T-cell (primary cell): ENCODE measurements at regions not wholly inside any gene's neighbourhood (a gene's known extent, or its start where the extent isn't known, plus 50 kb on each side); places are given as distances from the start of the nearest gene placed in this dataset.

Experiments
- ATAC-seq, 4 experiments: fragments of 200-7000 bp in 3 of 4; fragments of 150-1000 bp in 1 of 4; cut with Tn5 transposase; replicated peaks in 1 of 4; 1 replicate in 3 of 4; 2 replicates in 1 of 4; pipeline ENCODE4 v1.10.0; 2021; ENCODE audit warnings: moderate library complexity in 3 of 4, mild to moderate bottlenecking in 2 of 4, moderate number of reproducible peaks in 1 of 4
- CTCF ChIA-PET, 2 donors: fragments of 300-600 bp; sonication (Branson Sonifier 250); formaldehyde crosslinking; loops; one replicate each; lab custom pipeline; 2022; ENCODE audit warnings: antibody characterized with exemption in 2 of 2; lab: Charles Lee
- POLR2A ChIA-PET, 2 donors: fragments of 300-600 bp; sonication (Branson Sonifier 250); formaldehyde crosslinking; loops; one replicate each; lab custom pipeline; 2022; ENCODE audit warnings: antibody characterized with exemption in 2 of 2; lab: Charles Lee
- DNase-seq, 35 experiments: peaks; one replicate each; pipeline versions ENCODE4 v3.0.0 to v3.0.0-alpha.2; 2013 to 2023
- H3K27ac ChIP-seq: one replicate; pipeline ENCODE4 v1.5.1; 2013; ENCODE audit warnings: low read length
- H3K27me3 ChIP-seq, 2 experiments: replicated peaks in 1 of 2; 1 replicate in 1 of 2; 2 replicates in 1 of 2; pipeline versions ENCODE4 v1.6.1 to v1.7.0; 2013; ENCODE audit warnings: low read length in 1 of 2, mixed read lengths in 1 of 2; ENCODE audit not compliant: control insufficient read depth in 2 of 2, insufficient read depth in 2 of 2; ENCODE audit errors: extremely low read depth in 1 of 2
- H3K36me3 ChIP-seq, 2 donors: 1 replicate in 1 of 2; 2 replicates in 1 of 2; pipeline versions ENCODE4 v1.6.1 to v1.7.0; 2013; ENCODE audit warnings: low read length in 1 of 2; ENCODE audit not compliant: control insufficient read depth in 2 of 2, insufficient read depth in 1 of 2; ENCODE audit errors: extremely low read depth in 1 of 2
- H3K4me1 ChIP-seq, 2 experiments: 1 replicate in 1 of 2; 2 replicates in 1 of 2; pipeline versions ENCODE4 v1.6.1 to v1.7.0; 2013; ENCODE audit warnings: low read length in 2 of 2, mixed read lengths in 1 of 2; ENCODE audit not compliant: insufficient read depth in 2 of 2, control insufficient read depth in 1 of 2; ENCODE audit errors: extremely low read depth in 1 of 2
- H3K4me3 ChIP-seq, 2 donors: 1 replicate in 1 of 2; 2 replicates in 1 of 2; pipeline versions ENCODE4 v1.5.1 to v1.7.0; 2013; ENCODE audit warnings: mild to moderate bottlenecking in 2 of 2, low read length in 1 of 2, moderate library complexity in 1 of 2; ENCODE audit not compliant: control insufficient read depth in 1 of 2; ENCODE audit errors: extremely low read depth in 1 of 2
- H3K9me3 ChIP-seq: 2 replicates; pipeline ENCODE4 v1.7.0; 2013
- H3K27ac Mint-ChIP-seq, 2 donors: one replicate each; pipeline ENCODE4 v1.8.0; 2020 to 2021; ENCODE audit warnings: mild to moderate bottlenecking in 2 of 2, mixed read lengths in 2 of 2
- H3K27me3 Mint-ChIP-seq, 2 donors: one replicate each; pipeline ENCODE4 v1.8.0; 2021 to 2022; ENCODE audit warnings: mixed read lengths in 2 of 2
- H3K36me3 Mint-ChIP-seq: one replicate; pipeline ENCODE4 v1.8.0; 2021; ENCODE audit warnings: mixed read lengths
- H3K4me1 Mint-ChIP-seq, 3 donors: one replicate each; pipeline ENCODE4 v1.8.0; 2020 to 2022; ENCODE audit warnings: mixed read lengths in 3 of 3, mild to moderate bottlenecking in 1 of 3
- H3K4me3 Mint-ChIP-seq, 3 donors: one replicate each; pipeline ENCODE4 v1.8.0; 2020 to 2022; ENCODE audit warnings: mild to moderate bottlenecking in 3 of 3, mixed read lengths in 3 of 3, moderate library complexity in 3 of 3
- H3K9me3 Mint-ChIP-seq, 3 donors: one replicate each; pipeline ENCODE4 v1.8.0; 2020 to 2022; ENCODE audit warnings: mixed read lengths in 3 of 3
- WGBS: methylation state at CpG from one replicate; pipeline ENCODE4 v1.1.5; 2013; ENCODE audit warnings: missing lambda C conversion rate; ENCODE audit not compliant: insufficient coverage; 5-methylcytosine and 5-hydroxymethylcytosine counted together

DNA sequence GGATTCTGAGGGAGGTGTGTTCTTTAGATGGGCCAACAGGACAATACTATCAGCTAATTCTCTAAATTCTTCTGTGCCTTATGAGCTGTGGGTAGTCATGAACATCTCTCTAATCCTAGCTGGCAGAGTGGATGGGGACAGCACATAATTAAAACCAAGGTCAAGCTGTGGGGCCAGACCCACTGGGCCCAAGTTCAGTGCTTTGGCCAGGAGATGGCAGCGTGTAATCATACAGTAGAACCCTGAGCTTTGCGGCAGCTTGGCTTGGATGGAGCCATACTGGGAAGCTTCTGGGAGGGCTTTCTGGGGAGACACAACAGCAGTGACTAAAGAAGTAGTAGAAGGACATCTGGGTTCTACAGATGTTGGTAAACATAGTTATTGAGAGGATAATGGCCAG lies 140.3 kb upstream of the CXCL13 start:
- Mint-ChIP-seq H3K36me3 (no peaks in the 10 kb centered on the region), H3K9me3 (peaks cover 0 to 9% (median 0%) of the 10 kb centered on the region in 3 donors), H3K4me3 (no peak overlapping the region), H3K4me1 (no peaks in the 10 kb centered on the region), H3K27ac (no peak overlapping the region), H3K27me3 (peaks cover 3 to 11% of the 10 kb centered on the region in 2 donors)
- 72% methylated on average over 2 of the region's 2 CpGs for WGBS
- DNase-seq (peak in 1 of 35 experiments; percentile 6), ATAC-seq (no peak)
- H3K9me3 ChIP-seq = no peaks in the 10 kb centered on the region
- H3K36me3 ChIP-seq = no peaks in the 10 kb centered on the region
- no peak overlapping the region for H3K27ac ChIP-seq
- CTCF ChIA-PET = interaction anchor here in 1 of 2 donors (2.0 kb wide), 1 partner anchor 136 kb away, joined by 7 read pairs; no protein-coding TSS in a partner anchor
- no peak overlapping the region for H3K4me3 ChIP-seq
- POLR2A ChIA-PET = interaction anchor here in 1 of 2 donors (1.0 kb wide), 1 partner anchor 15 kb away, joined by 3 read pairs; no protein-coding TSS in a partner anchor
- H3K4me1 ChIP-seq = no peaks in the 10 kb centered on the region
- peaks cover 0 to 8% of the 10 kb centered on the region in 2 experiments for H3K27me3 ChIP-seq

DNA sequence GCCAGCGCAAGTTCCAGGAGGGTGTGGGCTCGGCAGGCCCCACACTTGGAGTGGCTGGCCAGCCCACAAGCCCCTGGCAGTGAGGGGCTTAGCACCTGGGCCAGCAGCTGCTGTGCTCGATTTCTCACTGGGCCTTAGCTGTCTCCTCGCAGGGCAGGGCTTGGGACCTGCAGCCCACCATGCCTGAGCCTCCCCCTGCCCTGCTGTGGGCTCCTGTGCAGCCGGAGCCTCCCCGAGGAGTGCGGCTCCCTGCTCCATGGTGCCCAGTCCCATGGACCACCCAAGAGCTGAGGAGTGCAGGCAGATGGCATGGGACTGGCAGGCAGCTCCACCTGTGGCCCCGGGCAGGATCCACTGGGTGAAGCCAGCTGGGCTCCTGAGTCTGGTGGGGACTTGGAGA lies 139.2 kb upstream of the CXCL13 start:
- H3K4me1 ChIP-seq = no peaks in the 10 kb centered on the region
- H3K36me3 Mint-ChIP-seq = no peaks in the 10 kb centered on the region
- ChIA-PET POLR2A (no interaction called here), CTCF (interaction anchor here in 1 of 2 donors (2.0 kb wide), 1 partner anchor 135 kb away, joined by 7 read pairs; no protein-coding TSS in a partner anchor)
- H3K27ac ChIP-seq = no peak overlapping the region
- H3K4me3 Mint-ChIP-seq = no peak overlapping the region
- H3K27ac Mint-ChIP-seq = no peak overlapping the region
- ATAC-seq = no peak
- H3K9me3 Mint-ChIP-seq = peaks cover 0 to 5% (median 0%) of the 10 kb centered on the region in 3 donors
- 92% methylated on average over 7 of the region's 8 CpGs for WGBS
- no peak for DNase-seq
- peaks cover 0 to 8% of the 10 kb centered on the region in 2 experiments for H3K27me3 ChIP-seq
- no peaks in the 10 kb centered on the region for H3K36me3 ChIP-seq
- H3K4me3 ChIP-seq = no peak overlapping the region
- H3K9me3 ChIP-seq = no peaks in the 10 kb centered on the region
- H3K27me3 Mint-ChIP-seq = peaks cover 3 to 15% of the 10 kb centered on the region in 2 donors
- no peaks in the 10 kb centered on the region for H3K4me1 Mint-ChIP-seq

DNA sequence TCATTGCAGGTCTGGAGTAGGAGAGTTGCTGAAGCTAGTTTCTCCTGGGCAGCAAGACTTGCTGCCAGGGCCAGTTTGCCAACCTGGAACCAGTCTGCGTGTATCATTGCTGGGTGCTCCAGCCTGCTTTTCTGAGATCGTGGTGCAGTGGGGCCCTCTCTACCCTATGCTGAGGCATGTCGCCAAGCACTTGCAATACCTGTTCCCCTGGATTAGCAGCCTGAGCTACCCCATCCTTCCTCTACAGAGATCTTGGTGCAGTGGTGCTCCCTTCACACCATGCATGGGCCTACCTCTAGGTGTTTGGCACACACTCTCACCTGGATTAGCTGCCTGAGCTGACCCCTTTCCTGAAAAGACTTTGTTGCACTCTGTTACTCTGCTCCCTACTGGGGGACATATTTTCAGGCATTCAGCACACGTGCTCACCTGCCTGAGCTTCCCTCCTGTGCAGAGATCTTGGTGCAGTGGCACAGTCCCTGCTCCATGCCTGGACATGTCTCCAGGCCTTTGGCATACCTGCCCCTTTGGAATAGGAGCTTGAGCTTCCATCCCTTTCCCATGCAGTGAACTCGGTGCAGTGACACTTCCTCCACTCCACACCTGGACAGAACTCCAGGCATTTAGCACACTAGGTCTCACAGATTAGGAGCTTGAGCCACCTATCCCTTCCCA lies 133.7 kb upstream of the CXCL13 start:
- Mint-ChIP-seq H3K27me3 (peaks cover 29 to 38% of the 10 kb centered on the region in 2 donors), H3K4me1 (no peaks in the 10 kb centered on the region), H3K36me3 (no peaks in the 10 kb centered on the region), H3K9me3 (no peaks in the 10 kb centered on the region), H3K4me3 (no peak overlapping the region), H3K27ac (no peak overlapping the region)
- H3K36me3 ChIP-seq = no peaks in the 10 kb centered on the region
- ChIA-PET POLR2A (no interaction called here), CTCF (interaction anchor here in 1 of 2 donors (1.6 kb wide), 1 partner anchor 9 kb away, joined by 3 read pairs; no protein-coding TSS in a partner anchor)
- H3K4me1 ChIP-seq = no peaks in the 10 kb centered on the region
- H3K4me3 ChIP-seq = no peak overlapping the region
- H3K27me3 ChIP-seq = peaks cover 0 to 19% of the 10 kb centered on the region in 2 experiments
- no peaks in the 10 kb centered on the region for H3K9me3 ChIP-seq
- ATAC-seq (no peak), DNase-seq (no peak)
- WGBS = 86% methylated on average over 5 of the region's 5 CpGs
- H3K27ac ChIP-seq = no peak overlapping the region

DNA sequence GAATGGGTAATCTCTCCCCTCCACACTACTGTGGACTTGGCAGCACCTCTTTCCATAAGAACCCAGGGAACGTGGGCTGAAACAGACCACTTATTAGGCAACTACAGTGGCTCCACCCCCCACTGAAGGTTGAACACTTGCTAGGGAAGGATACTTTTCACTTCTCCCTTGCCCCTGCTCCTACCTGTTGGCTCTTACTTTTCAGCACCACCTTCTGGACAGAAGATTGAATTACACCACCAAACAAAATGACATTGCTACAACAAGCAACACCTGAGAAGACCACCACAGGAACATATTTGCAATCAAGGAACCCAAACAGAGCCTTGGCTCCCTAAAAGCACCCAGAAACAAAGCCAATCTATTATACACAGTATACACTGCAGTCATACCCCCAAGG lies 132.1 kb upstream of the CXCL13 start:
- Mint-ChIP-seq H3K36me3 (no peaks in the 10 kb centered on the region), H3K9me3 (no peaks in the 10 kb centered on the region), H3K4me3 (no peak overlapping the region), H3K27me3 (peaks cover 26 to 35% of the 10 kb centered on the region in 2 donors), H3K4me1 (no peaks in the 10 kb centered on the region), H3K27ac (no peak overlapping the region)
- 100% methylated on average over 1 of the region's 1 CpG for WGBS
- H3K36me3 ChIP-seq = no peaks in the 10 kb centered on the region
- CTCF ChIA-PET = interaction anchor here in 1 of 2 donors (0.6 kb wide), 1 partner anchor 23 kb away, joined by 5 read pairs; no protein-coding TSS in a partner anchor
- H3K9me3 ChIP-seq = no peaks in the 10 kb centered on the region
- H3K4me1 ChIP-seq = no peaks in the 10 kb centered on the region
- H3K27ac ChIP-seq = no peak overlapping the region
- H3K4me3 ChIP-seq = no peak overlapping the region
- DNase-seq (no peak), ATAC-seq (no peak)
- H3K27me3 ChIP-seq = peaks cover 0 to 19% of the 10 kb centered on the region in 2 experiments
- POLR2A ChIA-PET = no interaction called here

DNA sequence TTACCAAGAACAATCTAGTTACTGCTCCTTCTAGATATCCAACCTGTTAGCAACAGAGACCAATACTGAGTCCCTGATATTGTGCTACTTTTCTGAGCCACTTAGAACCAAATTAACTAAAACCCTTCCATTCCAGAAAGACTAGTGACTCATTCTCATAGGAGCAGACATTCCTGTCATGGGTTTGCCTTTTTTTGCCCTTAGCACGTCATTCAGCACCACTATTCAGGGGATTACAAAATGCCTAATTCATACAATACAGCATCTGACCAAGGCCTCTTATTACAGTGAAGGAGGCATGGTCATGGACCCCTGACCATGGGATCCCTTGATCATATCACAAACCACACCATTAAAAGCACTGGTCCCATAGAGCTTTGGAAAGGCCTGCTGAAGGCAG lies 123.8 kb upstream of the CXCL13 start:
- Mint-ChIP-seq H3K27ac (no peak overlapping the region), H3K27me3 (peaks cover 0 to 4% of the 10 kb centered on the region in 2 donors), H3K9me3 (peaks cover 0 to 3% (median 0%) of the 10 kb centered on the region in 3 donors), H3K36me3 (no peaks in the 10 kb centered on the region), H3K4me3 (no peak overlapping the region), H3K4me1 (no peaks in the 10 kb centered on the region)
- WGBS = 50% methylated on average over 1 of the region's 1 CpG
- no peak for DNase-seq
- POLR2A ChIA-PET = no interaction called here
- H3K9me3 ChIP-seq = no peaks in the 10 kb centered on the region
- no peak overlapping the region for H3K27ac ChIP-seq
- no peaks in the 10 kb centered on the region for H3K4me1 ChIP-seq
- CTCF ChIA-PET = no interaction called here
- ATAC-seq = no peak
- H3K36me3 ChIP-seq = no peaks in the 10 kb centered on the region
- no peak overlapping the region for H3K4me3 ChIP-seq
- H3K27me3 ChIP-seq = peaks cover 0 to 3% of the 10 kb centered on the region in 2 experiments

DNA sequence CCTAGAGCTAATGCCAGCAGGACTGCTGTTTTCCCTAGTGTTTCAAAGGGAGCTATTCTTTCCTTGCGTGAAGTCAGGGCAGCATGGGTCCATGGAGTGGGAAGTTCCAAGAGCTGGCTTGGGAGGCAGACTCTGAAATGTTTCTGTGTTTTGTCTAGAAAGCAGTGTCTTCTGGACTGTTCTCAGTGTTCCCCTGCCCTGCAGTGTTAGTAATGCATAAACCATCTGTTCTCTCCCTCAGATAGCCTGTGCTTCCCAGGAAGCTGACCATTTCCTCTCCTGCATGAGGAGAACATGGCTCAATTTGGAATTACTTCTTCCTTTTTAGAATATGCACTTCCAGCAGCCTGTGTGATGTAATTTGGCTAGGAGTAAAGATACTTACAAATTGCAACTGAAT lies 116.7 kb upstream of the CXCL13 start:
- peaks cover 7 to 19% of the 10 kb centered on the region in 2 donors for H3K27me3 Mint-ChIP-seq
- no peak overlapping the region for H3K27ac Mint-ChIP-seq
- peaks cover 0 to 3% (median 0%) of the 10 kb centered on the region in 3 donors for H3K9me3 Mint-ChIP-seq
- H3K36me3 Mint-ChIP-seq = no peaks in the 10 kb centered on the region
- CTCF ChIA-PET = no interaction called here
- no peaks in the 10 kb centered on the region for H3K36me3 ChIP-seq
- H3K4me3 ChIP-seq = no peak overlapping the region
- ATAC-seq (no peak), DNase-seq (no peak)
- H3K27ac ChIP-seq = no peak overlapping the region
- H3K27me3 ChIP-seq = peaks cover 0 to 3% of the 10 kb centered on the region in 2 experiments
- no peaks in the 10 kb centered on the region for H3K9me3 ChIP-seq
- H3K4me3 Mint-ChIP-seq = no peak overlapping the region
- POLR2A ChIA-PET = no interaction called here
- no peaks in the 10 kb centered on the region for H3K4me1 Mint-ChIP-seq
- whole genome bisulfite sequencing = no CpG with 5 or more reads among the region's 1 CpG
- no peaks in the 10 kb centered on the region for H3K4me1 ChIP-seq
